ENCODE measurements at regions not wholly inside any gene's neighbourhood (a gene's known extent, or its start where the extent isn't known, plus 50 kb on each side); places are given as distances from the start of the nearest gene placed in this dataset.
"Not testable (repeated sequence)": the region's sequence is repeated elsewhere in the genome, so short reads cannot be mapped to it uniquely, and the experiment has no call there.

DNA sequence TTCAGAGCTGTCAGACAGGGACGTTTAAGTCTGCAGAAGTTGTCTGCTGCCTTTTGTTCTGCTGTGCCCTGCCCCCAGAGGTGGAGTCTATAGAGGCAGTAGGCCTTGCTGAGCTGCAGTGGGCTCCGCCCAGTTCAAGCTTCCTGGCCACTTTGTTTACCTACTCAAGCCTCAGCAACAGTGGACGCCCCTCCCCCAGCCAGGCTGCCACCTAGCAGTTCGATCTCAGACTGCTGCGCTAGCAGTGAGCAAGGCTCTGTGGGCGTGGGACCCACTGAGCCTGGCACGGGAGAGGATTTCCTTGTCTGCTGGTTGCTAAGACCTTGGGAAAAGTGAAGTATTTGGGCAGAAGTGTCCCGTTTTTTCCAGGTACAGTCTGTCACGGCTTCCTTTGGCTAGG, 59.6 kb upstream of the SMARCAD1 start:
- peaks cover 40% of the 10 kb centered on the region for H3K4me1 Mint-ChIP-seq
- not testable (repeated sequence) for H3K27ac ChIP-seq (ENCODE audit: low read depth, low read length); H3K4me1 ChIP-seq (ENCODE audit: control insufficient read depth, insufficient read depth, low read length); H3K9ac ChIP-seq (ENCODE audit: extremely low read depth, low read length, poor library complexity, severe bottlenecking); H3K27me3 ChIP-seq (ENCODE audit: control insufficient read depth, insufficient read depth, low read length, poor library complexity, severe bottlenecking); H3K4me3 Mint-ChIP-seq; H3K27me3 Mint-ChIP-seq (ENCODE audit: insufficient read depth)
- 25 to 53% methylated on average over 2 to 9 of the region's 9 CpGs for WGBS, 2 experiments (ENCODE audit: insufficient coverage in 1 of 2, insufficient read length in 1 of 2)
- peak; percentile 91 for DNase-seq
- H3K9me3 Mint-ChIP-seq = peaks cover 76% of the 10 kb centered on the region
- H3K4me3 ChIP-seq (ENCODE audit: low read length) = peak overlapping the region; percentile 71
- peaks cover 20% of the 10 kb centered on the region for H3K36me3 ChIP-seq (ENCODE audit: control insufficient read depth, insufficient read depth, low read length)
- TF ChIP-seq, protein P1, sequence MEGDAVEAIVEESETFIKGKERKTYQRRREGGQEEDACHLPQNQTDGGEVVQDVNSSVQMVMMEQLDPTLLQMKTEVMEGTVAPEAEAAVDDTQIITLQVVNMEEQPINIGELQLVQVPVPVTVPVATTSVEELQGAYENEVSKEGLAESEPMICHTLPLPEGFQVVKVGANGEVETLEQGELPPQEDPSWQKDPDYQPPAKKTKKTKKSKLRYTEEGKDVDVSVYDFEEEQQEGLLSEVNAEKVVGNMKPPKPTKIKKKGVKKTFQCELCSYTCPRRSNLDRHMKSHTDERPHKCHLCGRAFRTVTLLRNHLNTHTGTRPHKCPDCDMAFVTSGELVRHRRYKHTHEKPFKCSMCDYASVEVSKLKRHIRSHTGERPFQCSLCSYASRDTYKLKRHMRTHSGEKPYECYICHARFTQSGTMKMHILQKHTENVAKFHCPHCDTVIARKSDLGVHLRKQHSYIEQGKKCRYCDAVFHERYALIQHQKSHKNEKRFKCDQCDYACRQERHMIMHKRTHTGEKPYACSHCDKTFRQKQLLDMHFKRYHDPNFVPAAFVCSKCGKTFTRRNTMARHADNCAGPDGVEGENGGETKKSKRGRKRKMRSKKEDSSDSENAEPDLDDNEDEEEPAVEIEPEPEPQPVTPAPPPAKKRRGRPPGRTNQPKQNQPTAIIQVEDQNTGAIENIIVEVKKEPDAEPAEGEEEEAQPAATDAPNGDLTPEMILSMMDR (conservative IDR thresholded peaks at IDR 0.05) = peak; percentile 27
- peaks cover 62% of the 10 kb centered on the region for H3K36me3 Mint-ChIP-seq (ENCODE audit: low read depth)
- peaks cover 46% of the 10 kb centered on the region for H3K9me3 ChIP-seq (ENCODE audit: control insufficient read depth, low read length)
- peak overlapping the region; percentile 58 for H3K27ac Mint-ChIP-seq

DNA sequence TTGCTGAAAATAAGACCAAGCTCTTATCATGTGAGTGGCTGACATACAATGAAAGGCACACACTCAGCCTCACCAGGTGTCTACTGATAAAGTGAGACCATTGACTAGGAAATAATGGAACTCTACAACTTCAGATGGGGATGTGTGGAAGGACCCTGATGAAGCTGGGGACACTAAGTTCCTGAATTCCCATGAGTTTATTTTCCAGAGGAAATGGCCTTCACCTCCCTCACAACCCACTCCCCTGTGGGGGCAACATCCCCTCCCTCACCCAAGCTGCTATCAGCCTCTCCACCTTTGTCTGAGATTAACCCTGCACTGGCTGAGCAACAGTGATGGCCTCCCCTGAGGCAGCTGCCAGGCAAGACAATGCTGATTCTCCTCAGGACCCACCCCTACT, 55.2 kb upstream of the SMARCAD1 start:
- Mint-ChIP-seq H3K4me1 (peaks cover 28% of the 10 kb centered on the region), H3K4me3 (peak overlapping the region; percentile 25), H3K36me3 (ENCODE audit: low read depth) (peaks cover 74% of the 10 kb centered on the region), H3K9me3 (peaks cover 89% of the 10 kb centered on the region), H3K27ac (peak overlapping the region; percentile 92), H3K27me3 (ENCODE audit: insufficient read depth) (no peaks in the 10 kb centered on the region)
- peak overlapping the region; percentile 51 for H3K4me3 ChIP-seq (ENCODE audit: low read length)
- peak; percentile 76 for DNase-seq
- H3K27me3 ChIP-seq (ENCODE audit: control insufficient read depth, insufficient read depth, low read length, poor library complexity, severe bottlenecking) = no peaks in the 10 kb centered on the region
- H3K36me3 ChIP-seq (ENCODE audit: control insufficient read depth, insufficient read depth, low read length) = peaks cover 46% of the 10 kb centered on the region
- H3K9ac ChIP-seq (ENCODE audit: extremely low read depth, low read length, poor library complexity, severe bottlenecking) = no peak overlapping the region
- TF ChIP-seq, protein P1 (conservative IDR thresholded peaks at IDR 0.05) = no peak
- peaks cover 75% of the 10 kb centered on the region for H3K9me3 ChIP-seq (ENCODE audit: control insufficient read depth, low read length)
- peaks cover 6% of the 10 kb centered on the region for H3K4me1 ChIP-seq (ENCODE audit: control insufficient read depth, insufficient read depth, low read length)
- H3K27ac ChIP-seq (ENCODE audit: low read depth, low read length) = no peak overlapping the region

DNA sequence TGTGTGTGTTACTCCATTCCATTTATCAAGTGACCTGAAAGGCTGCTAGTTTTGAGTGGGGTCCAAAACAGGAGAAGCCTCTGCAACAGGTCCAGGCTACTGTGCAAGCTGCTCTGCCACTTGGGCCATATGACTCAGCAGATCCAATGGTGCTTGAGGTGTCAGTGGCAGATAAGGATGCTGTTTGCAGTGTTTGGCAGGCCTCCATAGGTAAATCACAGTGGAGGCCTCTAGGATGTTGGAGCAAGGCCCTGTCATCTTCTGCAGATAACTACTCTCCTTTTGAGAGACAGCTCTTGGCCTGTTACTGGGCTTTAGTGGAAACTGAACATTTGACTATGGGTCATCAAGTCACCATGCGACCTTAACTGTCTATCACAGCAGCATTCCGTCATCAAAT, 52.3 kb upstream of the SMARCAD1 start:
- H3K27me3 ChIP-seq (ENCODE audit: control insufficient read depth, insufficient read depth, low read length, poor library complexity, severe bottlenecking); H3K4me1 ChIP-seq (ENCODE audit: control insufficient read depth, insufficient read depth, low read length); H3K27ac ChIP-seq (ENCODE audit: low read depth, low read length); H3K27ac Mint-ChIP-seq; DNase-seq; H3K4me3 ChIP-seq (ENCODE audit: low read length); H3K27me3 Mint-ChIP-seq (ENCODE audit: insufficient read depth); H3K4me3 Mint-ChIP-seq; H3K9ac ChIP-seq (ENCODE audit: extremely low read depth, low read length, poor library complexity, severe bottlenecking): not testable (repeated sequence)
- H3K36me3 ChIP-seq (ENCODE audit: control insufficient read depth, insufficient read depth, low read length) = peaks cover 47% of the 10 kb centered on the region
- H3K9me3 ChIP-seq (ENCODE audit: control insufficient read depth, low read length) = peaks cover 61% of the 10 kb centered on the region
- whole genome bisulfite sequencing, 2 experiments (ENCODE audit: insufficient coverage in 1 of 2, insufficient read length in 1 of 2) = 89 to 93% methylated on average over 2 of the region's 2 CpGs
- Mint-ChIP-seq H3K9me3 (peaks cover 73% of the 10 kb centered on the region), H3K36me3 (ENCODE audit: low read depth) (peaks cover 71% of the 10 kb centered on the region), H3K4me1 (peaks cover 31% of the 10 kb centered on the region)

DNA sequence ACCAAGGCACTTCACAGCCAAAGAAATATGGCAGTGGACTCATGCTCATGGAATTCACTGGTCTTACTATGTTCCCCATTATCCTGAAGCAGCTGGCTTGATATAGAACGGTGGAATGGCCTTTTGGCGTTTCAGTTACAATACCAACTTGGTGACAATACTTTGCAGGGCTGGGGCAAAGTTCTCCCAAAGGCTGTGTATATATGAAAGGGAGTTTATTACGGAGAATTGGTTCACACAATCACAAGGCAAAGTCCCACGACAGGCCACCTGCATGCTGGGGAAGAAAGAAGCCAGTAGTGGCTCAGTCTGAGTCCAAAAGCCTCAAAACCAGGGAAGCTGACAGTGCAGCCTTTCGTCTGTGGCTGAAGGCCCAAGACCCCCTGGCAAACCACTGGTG, 50.8 kb upstream of the SMARCAD1 start:
- peaks cover 70% of the 10 kb centered on the region for H3K36me3 Mint-ChIP-seq (ENCODE audit: low read depth)

More for the DNA sequence above, 50.8 kb upstream of the SMARCAD1 start:
- Histone ChIP-seq H3K27ac (ENCODE audit: low read depth, low read length) (no peak overlapping the region), H3K36me3 (ENCODE audit: control insufficient read depth, insufficient read depth, low read length) (peaks cover 51% of the 10 kb centered on the region), H3K4me1 (ENCODE audit: control insufficient read depth, insufficient read depth, low read length) (peaks cover 6% of the 10 kb centered on the region), H3K27me3 (ENCODE audit: control insufficient read depth, insufficient read depth, low read length, poor library complexity, severe bottlenecking) (no peaks in the 10 kb centered on the region), H3K4me3 (ENCODE audit: low read length) (no peak overlapping the region), H3K9me3 (ENCODE audit: control insufficient read depth, low read length) (peaks cover 55% of the 10 kb centered on the region), H3K9ac (ENCODE audit: extremely low read depth, low read length, poor library complexity, severe bottlenecking) (no peak overlapping the region)
- TF ChIP-seq, protein P1 (conservative IDR thresholded peaks at IDR 0.05) = no peak
- Mint-ChIP-seq H3K4me1 (peaks cover 28% of the 10 kb centered on the region), H3K4me3 (no peak overlapping the region), H3K27ac (no peak overlapping the region), H3K9me3 (peaks cover 59% of the 10 kb centered on the region), H3K27me3 (ENCODE audit: insufficient read depth) (no peaks in the 10 kb centered on the region)
- DNase-seq = no peak
- WGBS, 2 experiments (ENCODE audit: insufficient coverage in 1 of 2, insufficient read length in 1 of 2) = 94 to 100% methylated on average over 3 to 5 of the region's 5 CpGs
